Skin epidermis (tissue), 12 donors: ENCODE measurements at regions not wholly inside any gene's neighbourhood (a gene's known extent, or its start where the extent isn't known, plus 50 kb on each side); places are given as distances from the start of the nearest gene placed in this dataset.

Experiments used
- H3K27ac ChIP-seq, 21 experiments: fragments of 200-600 bp; sonication (generic) in 11 of 21; one replicate each; pipeline ENCODE4 v1.5.0; 2020; ENCODE audit warnings: mild to moderate bottlenecking in 3 of 21, inconsistent platforms in 2 of 21, moderate library complexity in 2 of 21
- H3K4me3 ChIP-seq, 7 experiments: fragments of 200-600 bp; sonication (generic) in 2 of 7; one replicate each; pipeline ENCODE4 v1.5.0; 2020; ENCODE audit warnings: inconsistent platforms in 2 of 7, mild to moderate bottlenecking in 2 of 7, moderate library complexity in 1 of 7

DNA sequence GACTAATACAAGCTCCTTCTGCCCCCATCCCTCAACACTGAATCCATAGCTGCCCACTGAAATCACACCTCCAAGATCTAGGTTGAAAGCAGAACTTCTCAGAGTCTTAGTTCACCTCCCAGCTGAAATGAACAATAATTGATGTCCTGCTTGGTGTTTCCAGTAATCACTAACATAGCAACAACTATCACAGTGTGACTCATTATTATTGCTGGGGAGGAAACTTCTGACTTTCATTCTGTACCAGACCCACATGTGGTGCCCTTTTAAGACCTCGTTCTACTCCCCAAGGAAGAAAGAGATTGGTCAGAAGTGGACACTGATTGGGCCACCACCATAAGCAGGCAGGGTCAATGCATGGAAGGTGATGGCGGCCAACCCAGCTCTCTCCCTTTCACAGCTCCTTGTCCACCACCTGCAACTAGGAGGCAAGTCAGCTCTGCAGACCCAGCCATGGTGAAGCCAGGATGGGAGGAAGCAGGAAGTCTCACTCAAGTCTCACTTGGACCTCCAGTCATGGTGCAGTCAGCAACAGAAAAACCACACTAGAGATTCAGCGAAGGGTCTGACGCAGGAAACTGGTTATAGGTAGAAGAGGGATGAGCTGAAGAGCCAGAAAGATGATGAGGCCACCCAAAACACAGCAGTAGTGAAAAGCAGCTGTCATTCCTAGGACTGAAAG is 720.2 kb downstream of the PTPRU start:
- H3K27ac ChIP-seq = no peak overlapping the region
- no peak overlapping the region for H3K4me3 ChIP-seq

DNA sequence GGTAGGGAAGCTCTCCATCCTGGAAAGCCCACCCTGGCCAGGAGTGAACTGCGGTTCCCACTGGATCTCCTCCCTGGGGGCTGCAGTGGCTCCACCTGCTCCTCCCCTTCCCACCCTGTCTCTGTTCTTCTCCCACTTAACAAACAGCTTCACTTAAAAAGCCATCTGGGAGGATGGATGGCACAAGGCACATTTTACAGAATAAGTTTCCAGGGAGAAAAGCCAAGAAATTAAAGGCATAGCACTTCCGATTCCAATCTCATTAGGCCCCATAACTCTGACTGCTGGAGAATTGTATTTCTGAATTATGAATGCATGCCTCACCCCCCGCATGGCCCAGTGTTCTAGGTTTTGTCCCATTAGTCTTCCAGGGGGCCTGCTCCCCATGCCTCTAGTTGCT is 718.3 kb downstream of the PTPRU start:
- H3K27ac ChIP-seq = no peak overlapping the region
- H3K4me3 ChIP-seq = no peak overlapping the region

- H3K4me3 ChIP-seq = no peak overlapping the region
- no peak overlapping the region for H3K27ac ChIP-seq
These were observed 717.6 kb downstream of the PTPRU start for GRCh38 chr1:29953961-29954360.

- H3K4me3 ChIP-seq = no peak overlapping the region
- no peak overlapping the region for H3K27ac ChIP-seq
These were observed 713.4 kb downstream of the PTPRU start for GRCh38 chr1:29949676-29950075.

GRCh38 chr1:29948581-29948980 is 712.3 kb downstream of the PTPRU start:
- Histone ChIP-seq H3K4me3 (no peak overlapping the region), H3K27ac (no peak overlapping the region)

DNA sequence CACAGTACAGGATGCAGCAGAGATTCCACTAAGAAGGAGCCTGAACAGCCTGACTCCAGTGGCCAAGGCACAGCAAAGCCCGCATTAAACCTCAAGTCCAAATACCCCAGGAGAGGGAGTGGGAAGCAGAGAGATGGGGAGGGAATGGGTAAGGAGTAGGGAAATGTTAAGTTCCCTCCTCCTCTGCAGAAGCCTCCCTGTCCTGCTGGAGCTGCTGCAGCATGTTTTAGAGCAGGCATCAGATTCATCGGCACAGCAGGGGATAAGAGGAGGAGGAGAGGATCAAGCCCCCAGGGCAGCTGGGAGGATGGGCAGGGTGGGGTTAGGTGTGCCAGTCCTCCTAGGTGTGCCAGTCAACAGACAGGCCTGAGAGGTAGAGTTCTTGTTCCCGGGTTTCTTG is 709.7 kb downstream of the PTPRU start:
- Histone ChIP-seq H3K27ac (no peak overlapping the region), H3K4me3 (no peak overlapping the region)

GRCh38 chr1:29945426-29945825 is 709.1 kb downstream of the PTPRU start:
- no peak overlapping the region for H3K4me3 ChIP-seq
- H3K27ac ChIP-seq = no peak overlapping the region

DNA sequence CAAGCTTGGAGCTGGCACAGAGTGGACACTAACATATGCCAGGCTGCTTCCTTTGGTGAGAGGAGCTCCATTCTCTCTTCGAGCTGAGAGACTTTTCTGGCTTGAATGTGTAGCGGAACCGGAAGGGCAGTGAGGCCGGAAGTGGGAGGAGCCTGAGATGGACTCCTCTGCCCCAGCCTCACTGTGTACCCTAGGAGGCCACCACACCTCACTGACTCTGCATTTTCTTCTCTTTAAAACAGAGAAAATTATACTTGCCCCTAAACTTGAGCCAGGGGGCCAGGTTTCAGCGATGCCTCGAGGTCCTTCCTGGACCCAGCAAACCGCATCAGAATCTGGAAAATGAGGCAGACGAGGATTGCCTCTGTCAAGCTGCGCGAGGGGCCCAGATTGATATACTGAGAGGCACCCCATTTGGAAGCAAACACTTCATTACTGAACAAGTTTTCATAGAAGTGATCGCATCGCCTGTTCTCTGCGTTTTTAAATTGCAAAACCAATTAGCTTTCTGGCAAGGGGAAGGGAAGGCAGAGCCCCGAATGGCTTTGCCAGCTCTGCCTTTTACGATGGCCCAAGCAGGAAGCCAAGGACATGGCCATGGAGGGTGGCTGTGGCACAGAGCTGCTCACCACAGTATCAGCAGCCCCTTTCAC is 708.1 kb downstream of the PTPRU start:
- H3K27ac ChIP-seq = no peak overlapping the region

DNA sequence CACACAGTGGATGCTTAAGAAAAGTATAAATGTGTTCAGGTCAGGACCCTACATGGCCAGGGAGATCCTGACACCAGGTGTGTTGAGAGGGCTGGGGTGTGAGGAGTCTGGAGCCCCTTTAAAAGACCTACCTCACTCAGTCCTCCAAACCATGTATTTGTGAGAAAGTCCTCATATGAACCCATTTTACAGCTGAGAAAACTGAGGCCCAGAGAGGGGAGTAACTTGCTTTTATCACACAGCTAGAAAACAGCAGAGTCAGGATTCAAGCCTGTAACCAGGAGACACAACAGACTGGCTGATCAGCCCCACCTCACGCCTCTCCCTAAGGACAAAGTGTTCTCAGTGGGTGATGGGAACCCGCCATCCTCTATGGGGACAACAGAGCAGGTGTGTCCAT is 706.7 kb downstream of the PTPRU start:
- Histone ChIP-seq H3K4me3 (no peak overlapping the region), H3K27ac (no peak overlapping the region)

More for the DNA sequence above, 708.1 kb downstream of the PTPRU start:
- H3K4me3 ChIP-seq = no peak overlapping the region

- Histone ChIP-seq H3K27ac (no peak overlapping the region), H3K4me3 (no peak overlapping the region)
These were observed 702.8 kb downstream of the PTPRU start for GRCh38 chr1:29939079-29939478.

DNA sequence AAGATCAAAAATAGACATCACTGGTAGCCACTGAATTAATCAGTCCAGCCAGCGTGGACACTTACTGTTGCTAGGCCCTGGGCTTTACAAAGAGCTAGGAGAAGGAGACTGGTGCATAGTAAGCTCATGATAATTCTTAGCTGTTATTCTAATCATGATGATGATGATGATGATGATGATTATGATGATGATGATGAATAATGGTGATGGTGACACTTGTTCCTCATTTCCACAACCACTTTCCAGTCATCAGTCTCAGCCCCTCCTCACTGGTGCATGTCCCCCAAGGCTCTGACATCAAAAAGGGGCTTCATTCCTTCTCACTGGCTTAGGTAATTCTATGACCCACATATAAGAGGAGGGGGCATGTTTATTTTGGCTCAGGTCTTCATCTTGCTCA is 701.0 kb downstream of the PTPRU start:
- Histone ChIP-seq H3K4me3 (no peak overlapping the region), H3K27ac (no peak overlapping the region)

GRCh38 chr1:29936031-29936544 is 699.8 kb downstream of the PTPRU start:
- Histone ChIP-seq H3K27ac (no peak overlapping the region), H3K4me3 (no peak overlapping the region)

DNA sequence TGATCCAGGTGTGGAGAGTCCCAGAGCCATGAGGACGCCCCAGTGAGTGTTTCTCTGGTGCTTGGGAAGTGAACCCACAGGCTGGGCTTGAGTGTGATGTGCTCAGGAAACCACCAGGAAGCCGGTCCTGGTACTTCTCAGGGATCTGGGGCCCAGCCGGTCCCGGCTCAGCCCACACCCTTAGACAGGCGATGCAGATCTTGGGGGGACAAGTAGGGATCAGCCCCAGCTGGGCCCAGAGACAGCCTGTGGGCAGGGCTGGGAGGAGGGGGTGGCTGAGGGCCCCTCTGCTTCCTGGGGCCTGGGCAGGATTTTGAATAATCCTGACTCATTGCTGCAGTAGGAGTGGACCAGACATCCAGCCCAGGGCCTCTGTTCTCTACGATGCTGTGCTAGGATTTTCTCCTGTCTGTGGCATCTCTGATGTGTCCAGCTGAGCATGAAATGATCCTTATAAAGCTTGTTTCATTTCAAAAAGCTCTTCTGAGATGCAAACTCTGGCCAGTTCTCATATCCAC is 698.0 kb downstream of the PTPRU start:
- H3K27ac ChIP-seq = no peak overlapping the region
- H3K4me3 ChIP-seq = no peak overlapping the region

GRCh38 chr1:29933067-29933466 is 696.7 kb downstream of the PTPRU start:
- Histone ChIP-seq H3K27ac (no peak overlapping the region), H3K4me3 (no peak overlapping the region)

GRCh38 chr1:29932626-29933025 is 696.3 kb downstream of the PTPRU start:
- H3K27ac ChIP-seq = no peak overlapping the region
- no peak overlapping the region for H3K4me3 ChIP-seq

DNA sequence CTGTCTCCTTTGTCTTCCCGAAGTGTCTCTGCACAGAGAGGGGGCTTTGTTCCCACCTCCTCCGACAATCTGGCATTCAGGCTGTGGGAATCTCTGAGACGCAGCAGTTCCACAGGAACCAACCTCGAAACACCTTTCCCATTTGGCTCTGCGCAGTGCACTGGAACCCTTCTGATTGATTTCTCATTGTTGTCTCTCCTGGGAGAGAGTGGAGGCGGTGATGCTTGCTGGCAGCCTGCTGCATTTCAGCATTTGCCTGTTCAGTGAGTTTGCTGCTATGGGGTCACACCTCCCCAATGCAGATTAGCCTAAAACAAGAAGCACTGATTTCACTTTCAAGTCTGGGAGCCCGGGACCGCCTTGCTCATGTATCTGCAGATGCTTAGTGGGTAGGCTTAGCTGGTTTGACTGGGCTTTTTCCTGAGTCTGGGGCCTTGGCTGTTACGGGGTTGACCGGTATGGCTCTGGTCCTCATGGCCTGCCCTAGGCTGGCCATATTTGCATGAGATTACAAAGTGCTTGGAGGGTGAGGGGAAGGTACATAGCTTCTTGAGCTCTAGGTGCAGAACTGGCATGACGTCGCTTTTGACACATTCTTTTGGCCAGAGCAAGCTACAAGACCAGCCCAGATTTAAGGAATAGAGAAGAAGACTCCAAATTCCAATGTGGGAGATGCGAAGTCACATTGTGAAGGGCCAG is 695.3 kb downstream of the PTPRU start:
- Histone ChIP-seq H3K27ac (no peak overlapping the region), H3K4me3 (no peak overlapping the region)

DNA sequence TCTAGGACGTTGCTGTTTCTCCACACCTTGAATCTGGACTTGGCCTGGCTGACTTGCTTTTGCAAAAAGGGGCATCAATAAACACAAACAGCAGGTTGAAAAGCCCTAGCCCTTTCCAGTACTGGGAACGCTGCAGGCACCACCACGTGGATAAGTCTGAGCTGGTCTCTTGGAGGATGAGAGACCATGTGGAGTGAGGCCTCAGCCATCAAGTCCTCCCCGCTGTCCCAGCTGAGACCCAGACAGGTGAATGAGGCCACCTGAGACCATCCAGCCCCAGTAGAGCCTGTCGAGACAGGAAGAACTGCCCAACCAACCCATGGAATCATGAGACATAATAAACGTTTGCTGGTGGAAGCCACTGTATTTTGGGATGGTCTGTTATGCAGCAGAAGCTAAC is 688.7 kb downstream of the PTPRU start:
- H3K27ac ChIP-seq = no peak overlapping the region

GRCh38 chr1:29924017-29924431 is 687.7 kb downstream of the PTPRU start:
- no peak overlapping the region for H3K4me3 ChIP-seq
- no peak overlapping the region for H3K27ac ChIP-seq

More for the DNA sequence above, 688.7 kb downstream of the PTPRU start:
- no peak overlapping the region for H3K4me3 ChIP-seq

- Histone ChIP-seq H3K4me3 (no peak overlapping the region), H3K27ac (no peak overlapping the region)
These were observed 685.4 kb downstream of the PTPRU start for GRCh38 chr1:29921741-29922140.

DNA sequence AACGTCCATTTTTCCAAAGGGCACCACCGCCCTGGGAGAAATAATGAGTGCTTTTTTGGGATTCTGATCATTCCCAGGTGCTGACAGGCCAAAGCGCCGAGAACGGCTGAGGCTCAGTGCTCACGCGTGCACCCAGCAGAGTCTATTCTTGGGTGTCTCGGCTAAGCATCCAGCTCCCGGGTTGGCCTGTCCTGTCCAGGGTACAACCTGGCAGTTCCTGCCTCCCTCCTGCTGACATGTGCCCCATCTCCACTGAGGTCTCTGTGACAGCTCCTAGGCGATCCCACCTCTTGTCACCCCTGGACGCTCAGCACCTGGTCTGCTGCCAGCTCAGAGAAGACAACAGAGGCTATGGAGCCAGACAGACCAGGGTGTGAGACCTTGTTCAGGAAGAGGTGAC is 684.5 kb downstream of the PTPRU start:
- no peak overlapping the region for H3K4me3 ChIP-seq
- H3K27ac ChIP-seq = no peak overlapping the region

GRCh38 chr1:29920316-29920715 is 684.0 kb downstream of the PTPRU start:
- no peak overlapping the region for H3K27ac ChIP-seq
- no peak overlapping the region for H3K4me3 ChIP-seq
